Mesodermal cell (in vitro differentiated cells): ENCODE measurements at regions not wholly inside any gene's neighbourhood (a gene's known extent, or its start where the extent isn't known, plus 50 kb on each side); places are given as distances from the start of the nearest gene placed in this dataset.

ENCODE experiments used
- H3K27ac ChIP-seq: 2 replicates; pipeline ENCODE4 v1.7.0; 2013; ENCODE audit warnings: mild to moderate bottlenecking, low read depth, low read length, moderate library complexity; ENCODE audit not compliant: severe bottlenecking
- H3K36me3 ChIP-seq: 2 replicates; pipeline ENCODE4 v1.7.1; 2013; ENCODE audit warnings: mild to moderate bottlenecking, low read length, moderate library complexity; ENCODE audit not compliant: control insufficient read depth, insufficient read depth
- H3K4me1 ChIP-seq: one replicate; pipeline ENCODE4 v1.7.1; 2013; ENCODE audit warnings: mild to moderate bottlenecking, low read length; ENCODE audit not compliant: insufficient read depth, control insufficient read depth, poor library complexity, severe bottlenecking
- H3K4me3 ChIP-seq: 2 replicates; pipeline ENCODE4 v1.7.0; 2013; ENCODE audit warnings: low read length, control low read depth, mild to moderate bottlenecking; ENCODE audit not compliant: insufficient read depth, poor library complexity, severe bottlenecking; ENCODE audit errors: extremely low read depth
- H3K9me3 ChIP-seq: 2 replicates; pipeline ENCODE4 v1.7.1; 2013; ENCODE audit warnings: mild to moderate bottlenecking, low read length, moderate library complexity; ENCODE audit not compliant: control insufficient read depth
- WGBS, 2 experiments: methylation state at CpG; one replicate each; pipeline ENCODE4 v1.1.5; 2013; ENCODE audit warnings: missing lambda C conversion rate in 2 of 2; ENCODE audit not compliant: insufficient coverage in 2 of 2; 5-methylcytosine and 5-hydroxymethylcytosine counted together

DNA sequence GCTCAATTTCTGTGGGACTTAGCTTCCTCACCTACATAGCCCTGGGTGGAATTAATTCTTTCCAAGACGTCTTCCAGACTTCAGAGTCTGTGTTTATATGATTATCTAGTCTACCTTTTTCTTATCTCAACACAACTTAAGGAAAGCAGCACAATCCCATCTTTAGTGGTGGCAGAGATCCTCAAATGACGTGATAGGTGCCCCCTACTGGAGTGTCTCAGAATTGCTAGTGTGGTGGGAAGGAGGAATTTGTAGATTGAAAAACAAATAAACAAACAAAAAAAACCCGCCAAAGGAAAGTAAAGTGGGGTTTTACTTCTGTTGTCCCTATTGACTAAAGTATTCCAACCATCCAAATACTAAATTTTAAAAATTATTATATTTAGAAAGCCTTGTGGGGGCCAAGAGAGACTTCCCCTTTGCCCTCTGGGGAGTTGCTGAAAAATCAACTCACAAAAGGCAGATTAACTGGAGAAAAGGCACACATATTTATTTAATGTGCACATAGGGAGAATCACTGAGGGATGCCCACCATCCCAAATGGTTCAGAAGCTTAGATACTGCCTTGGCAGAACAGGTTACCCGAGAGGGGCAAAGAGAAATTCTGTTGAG, 283.3 kb downstream of the TMEM167A start:
- H3K27ac ChIP-seq, result no peak overlapping the region
- H3K9me3 ChIP-seq, result no peaks in the 10 kb centered on the region
- no peak overlapping the region for H3K4me3 ChIP-seq
- no peaks in the 10 kb centered on the region for H3K36me3 ChIP-seq
- WGBS, 2 experiments, result 50 to 56% methylated on average over 1 of the region's 4 CpGs
- H3K4me1 ChIP-seq, result no peaks in the 10 kb centered on the region

- H3K4me3 ChIP-seq, result no peak overlapping the region
- no peaks in the 10 kb centered on the region for H3K36me3 ChIP-seq
- no peak overlapping the region for H3K27ac ChIP-seq
- no CpG with 5 or more reads among the region's 1 CpG for WGBS, 2 experiments
- H3K4me1 ChIP-seq, result no peaks in the 10 kb centered on the region
- H3K9me3 ChIP-seq, result no peaks in the 10 kb centered on the region
These were observed 285.1 kb downstream of the TMEM167A start for GRCh38 chr5:82792096-82792495.

DNA sequence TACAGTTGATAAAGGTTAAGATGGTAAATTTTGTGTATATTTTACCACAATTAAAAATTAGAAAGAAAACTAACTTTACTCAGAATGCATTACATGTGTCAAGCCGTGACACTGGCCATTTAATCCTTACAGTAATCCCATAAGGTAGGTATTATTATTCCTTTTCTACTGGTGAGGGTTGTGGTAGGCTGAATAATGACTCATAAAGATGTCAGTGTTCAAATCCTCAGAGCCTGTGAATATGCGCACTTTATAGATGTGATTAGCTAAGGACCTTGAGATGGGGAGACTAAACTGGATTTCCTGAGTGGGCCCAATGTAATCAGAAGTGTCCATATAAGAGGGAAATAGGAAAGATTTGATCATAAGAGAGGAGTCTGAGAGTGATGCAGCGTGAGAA, 288.1 kb downstream of the TMEM167A start:
- no peaks in the 10 kb centered on the region for H3K9me3 ChIP-seq
- H3K36me3 ChIP-seq, result no peaks in the 10 kb centered on the region
- H3K4me3 ChIP-seq, result no peak overlapping the region
- H3K4me1 ChIP-seq, result no peaks in the 10 kb centered on the region
- WGBS, 2 experiments, result 96 to 100% methylated on average over 2 of the region's 3 CpGs
- H3K27ac ChIP-seq, result no peak overlapping the region

GRCh38 chr5:82786748-82787147, 290.4 kb downstream of the TMEM167A start:
- Histone ChIP-seq H3K27ac (no peak overlapping the region), H3K4me1 (no peaks in the 10 kb centered on the region), H3K4me3 (no peak overlapping the region), H3K36me3 (no peaks in the 10 kb centered on the region), H3K9me3 (no peaks in the 10 kb centered on the region)
- WGBS, 2 experiments, result no CpG with 5 or more reads among the region's 3 CpGs

- no peak overlapping the region for H3K27ac ChIP-seq
These were observed 291.2 kb downstream of the TMEM167A start for GRCh38 chr5:82785882-82786509.

GRCh38 chr5:82785456-82785855, 291.7 kb downstream of the TMEM167A start:
- no peak overlapping the region for H3K4me3 ChIP-seq
- H3K27ac ChIP-seq, result no peak overlapping the region
- no peaks in the 10 kb centered on the region for H3K4me1 ChIP-seq
- no peaks in the 10 kb centered on the region for H3K9me3 ChIP-seq
- H3K36me3 ChIP-seq, result no peaks in the 10 kb centered on the region

More at GRCh38 chr5:82785882-82786509, 291.2 kb downstream of the TMEM167A start:
- Histone ChIP-seq H3K36me3 (no peaks in the 10 kb centered on the region), H3K4me3 (no peak overlapping the region), H3K4me1 (no peaks in the 10 kb centered on the region), H3K9me3 (no peaks in the 10 kb centered on the region)

DNA sequence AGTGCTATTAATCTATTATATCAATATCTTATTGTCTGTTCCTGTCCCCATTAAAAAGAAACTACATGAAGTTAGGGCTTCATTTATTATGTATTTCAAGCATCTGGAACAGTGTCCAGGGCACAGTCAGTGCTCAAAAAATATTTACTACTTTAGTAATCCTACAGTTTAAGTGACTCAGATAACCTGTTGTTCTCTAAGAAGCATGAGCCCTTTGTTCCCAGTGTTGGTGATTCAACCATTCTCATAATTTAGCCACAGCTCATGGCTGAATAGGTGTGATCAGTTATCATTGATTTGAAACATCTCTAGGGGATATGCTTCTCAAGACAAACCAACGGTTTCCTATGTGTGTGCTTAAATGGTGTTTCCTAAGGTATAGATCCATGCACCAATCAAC, 292.7 kb downstream of the TMEM167A start:
- no peak overlapping the region for H3K4me3 ChIP-seq
- WGBS, 2 experiments, result no CpG with 5 or more reads among the region's 1 CpG

DNA sequence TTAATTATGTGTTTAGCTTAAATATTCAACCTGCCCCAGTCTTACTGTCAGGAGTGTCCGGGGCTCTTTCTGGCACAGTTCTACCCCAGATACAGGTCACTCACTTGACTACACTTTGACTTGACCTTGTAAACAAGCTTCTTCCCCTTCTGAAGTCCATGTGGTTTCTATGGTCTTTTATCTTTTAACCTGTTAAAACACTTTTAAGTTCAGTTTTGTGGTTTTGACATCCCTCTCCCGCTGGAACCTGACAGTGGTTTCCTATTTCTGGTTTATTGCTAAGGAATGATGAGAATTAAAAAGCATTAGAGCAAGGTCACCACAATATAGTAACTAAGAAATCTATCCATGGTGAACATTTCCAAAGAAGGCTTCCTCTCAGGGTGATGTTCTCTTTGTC, 300.1 kb downstream of the TMEM167A start:
- WGBS, 2 experiments, result no CpG with 5 or more reads among the region's 2 CpGs
- Histone ChIP-seq H3K9me3 (no peaks in the 10 kb centered on the region), H3K36me3 (no peaks in the 10 kb centered on the region), H3K27ac (no peak overlapping the region), H3K4me1 (no peaks in the 10 kb centered on the region), H3K4me3 (no peak overlapping the region)

More for the DNA sequence above, 292.7 kb downstream of the TMEM167A start:
- Histone ChIP-seq H3K4me1 (no peaks in the 10 kb centered on the region), H3K36me3 (no peaks in the 10 kb centered on the region), H3K9me3 (no peaks in the 10 kb centered on the region), H3K27ac (no peak overlapping the region)

DNA sequence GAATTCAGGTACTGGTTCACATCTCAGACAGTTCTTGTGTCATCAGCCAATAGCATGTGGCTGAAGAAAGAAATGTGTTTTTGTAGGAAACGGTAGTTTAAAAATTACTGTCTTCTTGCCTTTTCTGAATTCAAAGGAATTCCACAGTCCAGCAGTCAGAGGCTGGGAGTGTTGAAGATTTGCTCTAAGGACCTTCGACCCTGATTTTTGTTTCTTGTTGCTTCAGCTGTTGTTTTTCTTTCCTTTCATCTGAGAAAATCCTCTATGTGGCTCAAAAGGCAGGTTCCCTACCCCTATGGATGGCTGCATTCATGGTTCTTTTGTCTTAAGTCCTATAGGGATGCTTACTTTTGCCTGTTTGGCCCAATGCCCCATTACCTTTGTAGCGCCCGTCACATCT, 304.9 kb downstream of the TMEM167A start:
- H3K4me1 ChIP-seq, result no peaks in the 10 kb centered on the region
- 96 to 100% methylated on average over 2 to 4 of the region's 4 CpGs for WGBS, 2 experiments
- no peaks in the 10 kb centered on the region for H3K36me3 ChIP-seq
- H3K9me3 ChIP-seq, result peaks cover 3% of the 10 kb centered on the region
- no peak overlapping the region for H3K27ac ChIP-seq
- H3K4me3 ChIP-seq, result no peak overlapping the region

GRCh38 chr5:82766206-82766605, 311.0 kb downstream of the TMEM167A start:
- Histone ChIP-seq H3K4me3 (no peak overlapping the region), H3K36me3 (no peaks in the 10 kb centered on the region), H3K4me1 (no peaks in the 10 kb centered on the region), H3K27ac (no peak overlapping the region), H3K9me3 (peaks cover 3% of the 10 kb centered on the region)

GRCh38 chr5:82765765-82766164, 311.4 kb downstream of the TMEM167A start:
- WGBS, 2 experiments, result 88 to 100% methylated on average over 2 to 3 of the region's 3 CpGs
- Histone ChIP-seq H3K27ac (no peak overlapping the region), H3K9me3 (peaks cover 6% of the 10 kb centered on the region), H3K4me3 (no peak overlapping the region), H3K36me3 (no peaks in the 10 kb centered on the region), H3K4me1 (no peaks in the 10 kb centered on the region)
